Putamen (tissue), 1 donor: ENCODE measurements at regions not wholly inside any gene's neighbourhood (a gene's known extent, or its start where the extent isn't known, plus 50 kb on each side); places are given as distances from the start of the nearest gene placed in this dataset.

ENCODE experiments used
- DNase-seq: peaks from one replicate; pipeline ENCODE4 v3.0.0-alpha.2; 2016; ENCODE audit warnings: low spot score

DNA sequence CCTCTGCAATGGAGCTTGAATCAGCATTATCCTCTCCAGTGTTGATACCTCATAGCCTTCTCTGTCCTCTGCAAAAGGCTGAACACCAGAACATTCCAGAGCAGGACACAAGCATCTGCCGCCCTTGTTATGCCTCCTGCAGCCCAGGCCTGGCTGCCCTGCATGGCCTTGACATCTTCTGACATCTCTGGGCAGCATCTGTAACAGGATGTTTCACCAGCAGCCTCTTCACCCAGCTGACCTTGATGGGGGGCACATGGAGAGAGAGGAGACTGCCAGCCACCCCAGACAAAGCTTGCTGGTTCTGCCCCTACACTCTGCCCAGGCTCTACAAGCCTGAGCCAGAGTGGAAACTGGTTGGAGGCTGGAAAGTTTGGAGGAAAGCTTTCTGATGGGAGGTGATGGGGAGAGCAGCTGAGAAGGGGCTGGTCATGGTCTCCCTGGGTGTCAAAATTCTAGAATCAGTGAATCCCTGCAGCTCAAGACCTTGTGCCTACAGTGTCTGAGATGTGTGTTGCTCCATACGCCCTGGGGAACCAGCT is 145.1 kb downstream of the MRPL14 start:
- no peak for DNase-seq

DNA sequence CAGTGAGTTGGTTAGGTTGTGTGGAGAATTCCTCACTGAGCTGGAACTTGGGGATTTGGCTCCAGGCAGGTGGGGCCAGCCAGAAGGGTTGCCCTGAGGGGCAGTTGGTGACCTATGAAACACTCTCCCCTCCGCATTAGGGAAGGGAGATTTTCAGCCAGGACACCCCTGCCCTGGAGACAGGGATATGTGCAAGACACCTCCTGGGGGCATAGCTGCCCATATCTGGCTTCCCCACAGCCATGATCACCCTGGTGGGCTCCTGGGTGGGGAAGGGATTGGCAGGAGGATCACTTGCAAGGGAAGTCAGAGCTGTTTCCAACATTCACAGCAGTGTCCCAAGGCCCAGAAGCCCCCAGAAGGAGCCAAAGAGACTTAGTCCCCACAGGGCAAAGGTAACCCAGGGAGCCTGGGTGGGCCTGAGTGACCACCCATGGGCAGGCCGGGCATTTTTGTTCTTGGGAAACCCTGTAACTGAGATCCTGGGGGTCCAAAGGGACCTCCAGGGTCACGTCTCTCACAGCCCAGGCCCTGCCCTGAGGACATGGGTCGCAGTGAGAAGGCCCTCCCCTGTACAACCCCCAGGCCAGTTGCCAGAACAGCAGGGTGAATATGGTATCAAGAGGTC is 145.8 kb downstream of the MRPL14 start:
- no peak for DNase-seq

DNA sequence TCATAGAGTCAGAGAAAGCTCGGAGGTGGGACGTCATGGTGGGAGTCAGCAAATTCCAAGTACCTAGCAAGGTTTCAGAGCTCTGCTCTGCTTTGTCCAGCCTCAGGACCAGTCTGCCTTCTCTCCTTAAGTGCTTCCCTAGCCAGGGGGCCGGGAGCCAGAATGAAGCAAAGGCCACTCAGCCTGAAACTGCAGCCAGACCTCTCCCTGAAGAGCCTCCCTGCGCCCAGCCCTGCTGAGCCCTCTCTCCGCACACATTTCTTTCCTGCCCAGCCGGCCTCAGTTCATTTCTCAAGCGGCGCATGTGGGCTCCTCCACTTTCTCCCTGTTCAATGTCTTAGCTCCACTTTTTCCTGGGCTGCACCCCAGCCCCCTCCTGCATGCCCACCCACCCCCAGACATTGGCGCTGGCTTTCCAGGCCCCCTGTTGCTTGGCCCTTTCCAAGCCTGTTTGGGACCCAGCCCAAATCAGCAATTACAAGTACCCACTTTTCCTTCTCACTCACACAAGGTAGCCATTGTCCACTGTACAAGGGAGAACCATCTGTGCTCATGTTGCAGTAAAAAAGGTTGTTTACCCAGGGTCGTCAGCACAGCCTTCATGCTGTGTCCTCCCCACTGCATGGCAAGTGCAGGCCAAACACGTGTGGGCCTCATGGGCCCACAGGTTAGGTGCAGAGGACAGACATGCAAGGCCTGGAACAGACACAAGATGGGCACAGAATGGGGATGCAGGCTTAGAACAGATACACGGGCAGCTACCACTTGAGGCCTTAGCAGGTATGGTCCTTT is 147.1 kb downstream of the MRPL14 start:
- DNase-seq = no peak

DNA sequence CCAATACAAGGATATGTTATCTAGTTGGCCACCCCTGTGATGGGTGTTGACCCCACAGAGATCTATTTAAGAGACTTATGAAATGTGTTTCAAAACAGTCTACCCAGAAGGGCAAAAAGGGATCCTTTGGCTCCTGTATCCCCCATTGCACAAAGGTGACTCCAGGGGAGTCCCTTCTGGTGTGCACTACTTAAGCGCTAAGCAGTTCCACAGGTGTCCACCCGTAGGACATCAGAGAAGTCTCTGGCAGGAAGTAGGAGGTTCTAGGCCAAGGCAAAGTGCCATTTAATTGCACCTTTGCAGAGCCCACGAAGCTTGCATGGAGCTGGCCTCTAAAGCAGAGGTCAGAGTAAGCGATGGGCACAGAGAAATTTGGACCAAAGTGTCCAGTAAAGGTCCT is 147.7 kb downstream of the MRPL14 start:
- DNase-seq = no peak

DNA sequence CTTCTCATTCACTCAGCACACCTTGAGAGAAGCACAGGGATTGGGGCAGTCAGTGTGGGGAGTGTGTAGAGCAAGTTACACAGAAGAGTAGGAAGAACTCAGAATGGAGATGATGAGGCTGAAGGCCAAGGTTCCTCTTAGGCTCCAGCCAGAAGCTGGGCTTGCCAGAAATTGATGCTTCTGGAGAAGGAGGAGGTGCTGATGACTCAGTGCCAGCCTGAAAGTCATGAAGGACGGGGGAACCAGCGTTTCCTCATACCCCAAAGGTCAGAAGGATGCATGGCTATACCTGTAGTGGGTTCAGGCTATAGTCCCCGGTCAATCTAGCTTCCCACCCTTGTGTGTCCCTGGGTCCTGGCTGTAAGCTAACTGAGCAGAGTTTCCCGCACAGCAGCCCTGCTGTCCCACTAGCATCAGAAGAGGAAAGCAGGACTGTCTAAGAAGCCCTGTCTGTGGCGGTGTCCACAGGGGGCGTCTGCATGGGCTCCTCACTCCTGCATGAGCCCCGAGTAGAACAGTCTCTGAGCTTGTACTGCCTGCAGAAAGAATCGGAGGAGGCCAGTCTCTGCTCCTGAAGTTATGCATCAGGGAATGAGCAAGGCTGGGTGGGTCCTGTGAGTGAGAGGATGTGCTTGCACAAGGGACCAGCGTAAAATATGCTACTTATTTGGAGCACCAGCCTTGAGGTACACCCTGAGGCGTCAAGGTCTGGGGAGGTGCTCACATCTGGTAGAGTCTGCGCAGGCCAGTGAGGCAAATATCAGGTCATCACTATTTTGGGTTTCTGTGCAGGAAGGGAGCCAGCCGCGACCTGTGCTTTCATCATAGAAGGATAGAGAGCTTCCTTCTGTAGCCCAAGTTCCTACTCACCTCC is 148.5 kb downstream of the MRPL14 start:
- no peak for DNase-seq

DNA sequence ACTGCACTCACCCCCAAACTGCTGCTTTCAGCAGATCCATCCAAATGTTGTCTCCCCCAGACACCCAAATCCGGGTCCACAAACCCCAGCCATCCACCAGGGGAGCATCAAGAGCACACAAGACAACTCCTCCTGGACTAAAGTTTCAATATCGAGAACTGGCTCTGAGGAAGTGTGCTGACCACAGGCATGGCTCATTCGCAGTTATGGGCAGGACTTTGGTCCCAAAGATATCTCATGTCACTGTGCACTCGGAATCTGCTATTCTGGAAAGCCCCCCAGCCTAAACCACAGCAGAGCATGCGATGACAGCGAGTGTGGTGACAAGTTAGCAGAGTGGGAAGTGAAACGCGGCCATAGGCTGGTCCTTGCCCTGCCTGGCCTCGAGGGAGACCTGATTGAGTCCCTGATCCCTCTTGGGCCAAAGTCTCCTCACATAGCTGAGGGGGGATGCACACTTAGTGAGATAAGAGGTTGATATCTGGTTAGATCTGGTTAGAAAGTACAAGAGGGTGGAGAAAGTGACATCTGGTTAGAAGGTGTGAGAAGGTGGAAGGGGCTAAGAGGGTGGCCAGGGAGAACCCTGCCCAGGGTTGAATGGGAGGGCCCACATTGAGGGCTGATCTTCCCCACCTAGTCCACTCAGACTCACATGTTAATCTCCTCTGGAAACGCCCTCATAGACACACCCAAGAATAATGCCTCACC is 149.7 kb downstream of the MRPL14 start:
- no peak for DNase-seq

DNA sequence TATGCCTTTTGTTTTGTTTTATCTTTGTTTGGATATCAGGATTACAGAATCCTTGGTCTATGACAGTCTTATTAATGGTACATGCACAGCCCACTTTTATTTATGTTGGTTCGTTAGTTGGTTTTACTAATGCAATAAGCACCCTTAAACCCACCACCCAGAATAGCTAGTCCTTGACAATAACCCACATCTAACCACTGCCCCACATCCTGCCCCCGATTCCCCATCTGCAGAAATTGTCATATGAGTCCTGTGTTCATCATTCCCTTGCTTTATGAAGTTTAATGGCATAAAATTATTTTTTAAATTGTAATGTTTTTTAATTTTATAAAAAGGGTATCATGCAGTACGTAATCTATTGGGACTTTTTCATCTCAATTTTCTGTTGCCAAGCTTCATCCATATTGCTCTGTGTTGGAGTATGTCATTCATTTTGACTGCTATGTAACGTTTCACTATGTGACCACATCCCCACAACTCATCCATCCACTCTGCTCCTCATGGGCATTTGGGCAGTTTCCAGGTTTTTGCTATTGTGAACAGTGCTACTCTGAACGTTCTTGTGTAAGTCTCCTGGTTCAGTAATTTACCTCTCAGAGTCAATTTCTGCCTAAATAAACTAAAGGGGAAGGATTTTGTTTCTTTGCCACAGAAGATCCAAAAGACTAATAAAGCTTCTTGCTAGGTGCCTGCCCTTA is 150.4 kb downstream of the MRPL14 start:
- DNase-seq = no peak

DNA sequence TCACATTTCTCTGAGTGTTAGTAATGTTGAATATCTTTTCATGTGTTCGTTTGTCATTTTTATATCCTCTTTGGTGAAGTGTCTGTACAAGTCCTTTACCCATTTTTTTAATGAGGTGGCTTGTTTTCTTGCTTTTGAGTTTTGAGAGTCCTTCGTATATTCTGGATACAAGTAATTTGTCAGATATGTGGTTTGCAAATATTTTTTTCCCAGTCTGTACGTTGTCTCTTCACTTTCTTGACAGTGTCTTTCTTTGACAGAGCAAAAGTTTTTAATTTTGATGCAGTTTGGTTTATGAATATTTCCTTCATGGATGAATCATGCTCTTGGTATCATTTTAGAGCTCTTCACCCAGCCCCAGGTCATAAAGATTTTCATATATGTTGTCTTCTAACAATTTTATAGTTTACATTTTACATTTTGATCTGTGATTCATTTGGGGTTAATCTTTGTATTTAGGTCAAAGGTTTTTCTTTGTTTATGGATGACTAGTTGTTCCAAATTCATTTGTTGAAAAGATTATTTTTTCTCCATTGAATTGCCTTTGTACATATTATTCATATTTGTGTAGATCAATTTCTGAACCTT is 152.5 kb downstream of the MRPL14 start:
- DNase-seq = no peak

DNA sequence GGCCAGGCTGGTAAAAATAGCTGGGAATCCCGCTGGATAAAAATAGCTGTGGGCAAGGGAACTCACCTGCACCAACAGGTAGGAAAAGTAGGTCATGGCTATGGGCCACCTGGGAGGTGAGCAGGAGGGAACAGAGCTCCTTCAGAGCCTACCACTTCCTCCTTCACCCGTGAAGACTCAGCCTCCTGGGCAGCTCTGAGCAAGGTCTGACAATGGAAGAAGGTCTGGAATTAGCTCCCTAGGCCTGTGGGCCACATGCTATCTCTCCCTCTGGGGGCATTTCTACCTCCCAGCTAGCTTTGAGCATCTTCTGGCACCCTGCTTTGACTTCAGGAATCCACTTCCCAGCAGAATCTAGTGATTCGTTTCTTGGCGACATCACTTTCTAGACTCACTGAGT is 153.9 kb downstream of the MRPL14 start:
- DNase-seq = no peak

DNA sequence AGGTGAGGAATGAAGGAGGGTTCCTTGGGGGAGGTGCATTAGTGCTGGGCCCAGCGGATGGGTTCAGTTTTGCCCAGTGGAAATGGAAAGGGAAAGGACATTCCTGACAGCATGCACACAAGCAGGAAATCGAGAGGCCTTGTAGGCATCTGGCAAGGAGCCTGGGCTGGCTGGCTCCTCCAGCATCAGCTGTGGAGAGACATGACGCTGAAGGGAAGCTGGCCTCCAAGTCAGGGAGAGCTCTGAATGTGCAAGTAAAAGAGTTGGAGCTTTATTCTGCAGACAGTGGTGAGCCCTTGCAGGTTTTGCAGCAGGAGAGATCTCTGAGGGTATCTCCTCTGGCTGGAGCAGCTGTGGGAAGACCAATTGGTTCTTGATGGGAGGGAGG is 154.3 kb downstream of the MRPL14 start:
- DNase-seq = peak; percentile 47

DNA sequence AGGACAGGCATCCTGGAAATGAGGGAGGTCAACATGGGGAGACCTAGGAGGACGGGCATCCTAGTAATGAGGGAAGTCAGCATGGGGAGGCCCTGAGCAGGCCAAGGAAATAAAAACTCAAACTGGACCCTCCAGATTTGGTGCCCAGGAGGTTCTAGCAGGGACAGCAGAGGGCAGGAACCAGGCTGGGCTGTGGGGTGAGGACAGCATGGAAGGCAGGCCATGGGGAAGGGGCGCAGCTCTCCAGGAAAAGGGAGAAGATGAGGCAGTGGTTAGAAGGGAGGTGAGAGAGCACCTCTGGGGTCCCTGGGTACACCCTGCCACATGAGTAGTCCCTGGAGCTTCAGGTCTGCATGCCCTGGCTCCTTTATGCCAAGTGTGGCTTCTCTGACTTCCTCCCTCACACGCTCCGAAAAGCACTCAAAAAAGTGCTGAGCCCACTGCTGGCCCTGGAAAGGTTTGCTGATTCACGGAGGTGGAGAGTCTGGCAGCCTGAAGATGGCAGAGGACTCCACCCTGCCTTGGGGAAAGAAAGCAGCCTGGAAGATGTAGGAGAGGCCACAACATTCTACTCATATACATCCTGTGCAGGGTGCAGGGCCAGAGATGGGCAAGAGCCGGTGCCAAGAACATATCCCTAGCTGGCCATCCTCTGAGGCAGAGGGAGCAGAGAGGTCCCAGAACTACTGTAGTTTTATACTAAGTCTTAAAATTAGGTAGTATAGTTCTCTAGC is 154.9 kb downstream of the MRPL14 start:
- no peak for DNase-seq

DNA sequence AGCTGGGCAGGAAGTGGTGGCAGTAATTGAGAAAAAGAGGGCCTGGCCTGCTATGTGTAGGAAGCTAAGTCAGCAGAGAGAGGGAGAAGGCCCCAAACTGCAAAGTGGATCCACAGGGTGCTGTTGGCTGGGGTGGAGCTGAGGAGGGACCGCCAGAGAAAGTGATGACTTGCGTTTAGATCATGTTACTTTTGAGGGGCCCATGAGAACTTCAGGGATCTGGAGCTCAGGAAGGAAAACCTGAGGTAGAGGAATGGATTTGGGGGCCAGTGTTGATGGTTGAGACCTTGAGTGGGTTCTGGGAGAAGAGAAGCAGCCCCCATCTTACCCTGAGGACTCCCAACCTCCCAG is 155.5 kb downstream of the MRPL14 start:
- no peak for DNase-seq

DNA sequence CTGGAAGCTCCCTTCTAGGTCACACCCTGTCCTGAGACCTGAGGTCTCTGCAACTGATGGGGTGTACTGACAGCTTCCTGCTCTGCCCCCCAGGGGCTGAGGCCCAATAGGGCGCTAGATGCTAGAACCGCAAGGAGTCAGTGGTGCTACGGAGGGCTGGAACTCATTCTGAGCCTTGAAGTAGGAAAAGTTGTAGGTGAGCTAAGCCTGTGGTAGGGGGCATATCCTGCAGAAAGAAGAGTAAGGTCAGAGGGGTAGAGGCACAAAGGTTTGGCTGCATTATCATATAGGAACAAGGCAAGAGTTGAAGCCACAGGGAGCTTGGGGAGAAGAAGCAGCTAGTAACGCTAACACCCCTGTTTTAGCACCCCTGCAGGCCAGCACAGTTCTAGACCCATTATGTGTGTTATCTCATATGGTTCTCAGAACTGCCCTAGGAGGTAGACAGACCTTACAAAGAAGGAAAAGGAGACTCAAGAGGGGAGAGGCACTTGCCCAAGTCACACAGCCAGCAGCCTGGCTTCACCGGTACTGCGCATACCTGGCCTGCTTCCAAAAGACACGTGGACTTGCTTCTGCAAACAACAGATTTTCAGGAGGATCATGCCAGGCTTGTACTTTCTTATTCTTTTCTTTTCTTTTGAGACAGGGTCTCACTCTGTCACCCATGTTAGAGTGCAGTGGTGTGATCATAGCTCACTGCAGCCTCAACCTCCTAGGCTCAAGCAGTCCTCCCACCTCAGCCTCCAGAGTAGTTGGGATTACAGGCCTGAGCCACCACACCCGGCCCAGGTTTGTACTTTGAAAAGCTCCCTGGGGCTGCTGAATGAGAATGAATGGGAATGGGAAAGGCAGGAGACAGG is 156.1 kb downstream of the MRPL14 start:
- no peak for DNase-seq

DNA sequence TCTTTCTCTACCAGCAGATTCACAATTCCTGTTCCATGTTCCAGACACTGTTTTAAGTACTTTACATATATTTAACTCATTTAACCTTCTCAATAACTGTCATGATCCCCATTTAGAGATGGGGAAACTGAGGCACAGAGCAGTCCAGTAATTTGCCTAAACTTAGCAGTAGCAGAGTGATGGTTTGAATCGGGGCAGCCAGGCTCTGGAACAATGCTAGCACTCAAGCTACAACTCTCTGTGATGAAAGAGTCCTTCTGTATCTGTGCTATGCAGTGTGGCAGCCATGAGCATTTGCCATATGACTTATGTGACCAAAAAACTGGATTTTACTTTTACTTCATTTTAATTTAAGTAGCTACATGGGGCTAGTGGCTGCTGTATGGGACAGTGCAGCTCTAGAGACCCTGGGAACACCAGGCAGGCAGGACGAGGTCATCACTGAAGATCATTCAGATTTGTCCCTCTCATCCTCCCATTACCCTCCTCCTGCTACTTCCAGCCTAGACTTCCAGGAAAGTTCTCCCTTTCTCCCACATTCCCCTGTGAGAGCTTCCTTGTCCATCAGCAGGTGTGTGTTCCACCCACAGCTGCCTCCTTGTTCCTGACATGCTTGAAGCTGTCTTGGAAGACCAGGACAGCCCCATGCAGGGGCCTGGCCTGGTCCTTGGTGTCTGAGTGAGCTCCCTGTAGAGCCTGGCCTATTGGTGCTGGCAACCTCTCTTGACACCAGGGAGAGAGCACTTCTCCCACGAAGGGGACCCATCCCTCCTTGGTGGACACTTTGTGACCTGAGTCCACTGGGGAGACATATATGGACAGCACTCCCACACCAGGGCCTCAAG is 157.0 kb downstream of the MRPL14 start:
- DNase-seq = no peak

DNA sequence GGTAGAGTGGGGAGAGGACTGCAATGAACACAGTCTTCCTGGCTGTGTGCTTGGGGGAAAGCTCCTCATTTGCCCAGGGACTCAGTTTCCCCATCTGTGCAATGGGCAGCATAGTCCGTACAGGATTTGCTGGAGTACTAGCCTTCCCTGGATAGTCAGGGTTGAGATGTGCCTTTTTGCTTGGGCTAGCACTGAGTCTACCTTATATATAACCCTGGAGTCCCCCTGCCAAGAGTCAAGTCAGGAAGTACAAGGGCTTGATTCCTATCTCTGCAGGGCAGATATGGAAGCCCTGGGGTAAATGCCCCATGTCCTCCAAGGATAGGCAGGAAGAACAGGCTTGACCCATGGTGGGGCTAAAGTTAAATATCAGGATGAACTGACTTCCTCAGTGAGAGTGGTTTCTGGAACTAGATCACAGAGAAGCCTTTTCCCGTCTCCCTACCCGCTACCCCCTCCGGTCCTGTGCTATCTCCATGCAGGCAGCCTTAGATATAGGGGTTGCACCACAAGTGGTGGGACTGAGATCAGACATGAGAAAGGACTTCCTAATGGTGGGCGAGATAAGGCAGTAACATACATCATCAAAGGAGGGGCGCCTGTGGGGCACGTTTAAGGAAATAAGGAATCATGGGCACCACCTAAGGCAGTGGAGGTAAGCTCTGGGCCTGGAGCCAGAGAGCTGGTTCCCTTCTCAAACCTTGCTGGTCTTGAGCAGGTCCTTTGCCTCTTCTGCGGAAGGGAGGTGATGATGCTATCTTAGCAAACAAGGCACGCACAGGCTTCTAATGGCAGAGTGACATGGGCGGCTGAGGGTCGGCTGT is 157.9 kb downstream of the MRPL14 start:
- no peak for DNase-seq

DNA sequence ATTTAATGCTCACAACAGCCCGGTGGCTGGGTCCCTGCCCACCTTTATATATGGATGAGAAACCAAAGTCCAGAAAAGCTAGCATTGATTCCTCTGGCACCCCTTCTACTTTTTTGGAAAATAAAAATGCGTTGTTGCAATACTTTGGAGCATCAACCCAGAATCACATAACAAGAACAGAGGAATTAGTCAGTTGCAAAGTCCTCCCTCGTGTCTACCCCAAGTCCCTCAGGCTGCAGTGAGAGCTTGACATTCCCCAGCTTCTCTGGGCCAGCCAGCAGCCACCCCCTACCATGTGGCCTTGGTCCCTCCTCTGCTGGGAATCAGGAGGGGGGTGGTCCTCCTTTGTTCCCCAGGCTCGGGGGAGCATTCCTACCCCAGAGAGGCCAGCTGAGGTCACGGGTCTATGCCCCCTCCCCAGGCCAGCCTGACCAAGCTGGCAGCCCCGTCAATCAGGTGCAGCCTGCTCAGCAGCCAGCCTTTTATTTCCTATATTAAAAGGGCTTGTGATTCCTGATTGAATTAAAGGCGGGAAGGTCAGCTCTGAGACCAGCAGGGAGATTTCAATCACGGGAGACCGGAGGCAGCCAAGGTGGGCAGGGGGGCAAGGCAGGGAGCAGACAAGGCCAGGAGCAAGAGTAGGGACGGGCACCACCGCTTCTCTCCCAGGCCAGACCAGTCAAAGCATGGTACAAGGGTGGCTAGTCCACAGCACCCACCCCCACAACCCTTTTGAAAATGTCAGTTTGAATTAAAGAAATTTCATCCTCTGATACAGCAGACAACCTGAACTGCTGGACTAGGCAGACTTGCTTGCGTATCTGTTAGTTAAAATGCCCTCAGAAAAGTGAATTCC is 158.9 kb downstream of the MRPL14 start:
- DNase-seq = no peak

DNA sequence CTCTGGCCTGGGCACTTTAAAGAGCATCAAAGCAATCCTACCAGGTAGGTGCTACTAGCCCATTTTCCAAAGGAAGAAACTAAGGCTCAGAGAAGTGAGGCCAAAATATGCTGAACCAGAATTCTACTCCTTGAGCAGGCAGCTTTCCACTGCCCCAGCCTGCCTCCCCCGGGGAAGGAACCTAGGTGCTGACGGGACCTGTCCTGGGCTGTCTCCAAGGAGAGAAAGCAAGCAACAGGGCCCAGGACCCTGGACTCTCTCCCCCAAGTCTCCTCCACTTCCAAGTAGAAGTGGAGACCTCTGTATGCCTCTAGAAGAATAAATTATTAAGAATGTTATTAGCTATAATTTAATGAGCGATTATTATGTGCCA is 159.5 kb downstream of the MRPL14 start:
- DNase-seq = no peak
